OCI-LY3 (cell line): ENCODE measurements at regions not wholly inside any gene's neighbourhood (a gene's known extent, or its start where the extent isn't known, plus 50 kb on each side); places are given as distances from the start of the nearest gene placed in this dataset.
"Not testable (repeated sequence)": the region's sequence is repeated elsewhere in the genome, so short reads cannot be mapped to it uniquely, and the experiment has no call there.

Experiments used
- CTCF ChIP-seq: fragments of 200-600, 300-600 bp; sonication (generic); IDR thresholded peaks from 2 replicates; pipeline ENCODE4 v1.5.1; 2014; ENCODE audit warnings: antibody characterized with exemption, low read length, low read depth
- EZH2phosphoT487 ChIP-seq: fragments of 200-600 bp; shearing (Covaris generic); IDR thresholded peaks from 2 replicates; pipeline ENCODE4 v1.6.1; 2018; ENCODE audit warnings: antibody characterized with exemption, mixed run types, low read depth

GRCh38 chrX:10706342-10706741, 86.0 kb upstream of the MID1 start:
- TF ChIP-seq EZH2phosphoT487, CTCF: not testable (repeated sequence)
